GM12873 (cell line): ENCODE measurements at regions not wholly inside any gene's neighbourhood (a gene's known extent, or its start where the extent isn't known, plus 50 kb on each side); places are given as distances from the start of the nearest gene placed in this dataset.

Experiments used
- TF ChIP-seq, protein P1 (sequence below): IDR thresholded peaks from 2 replicates; pipeline ENCODE4 v1.5.1; 2012; ENCODE audit warnings: low read depth, mild to moderate bottlenecking, moderate library complexity, low read length, control low read depth; ENCODE audit not compliant: insufficient read depth; ENCODE audit errors: missing control alignments

DNA sequence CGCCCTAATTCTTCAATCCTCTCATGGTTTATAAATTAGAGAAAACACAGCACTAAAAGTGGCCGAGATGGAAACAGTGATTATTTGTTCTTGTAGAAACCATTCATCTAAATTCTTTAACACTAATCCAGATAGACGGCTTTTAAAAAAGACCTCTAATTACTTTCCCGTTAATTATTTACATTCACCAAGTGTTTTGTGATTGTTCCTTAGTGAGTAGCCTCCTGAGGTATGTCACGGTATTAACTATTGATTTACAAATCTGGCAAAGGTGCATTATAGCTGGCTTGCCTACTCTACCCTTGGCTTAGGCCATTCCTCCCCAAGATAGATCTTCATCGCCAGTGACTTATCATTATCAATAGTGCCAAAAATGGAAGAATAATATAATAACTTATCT is 436.4 kb upstream of the ST6GAL2 start:
- TF ChIP-seq, protein P1, sequence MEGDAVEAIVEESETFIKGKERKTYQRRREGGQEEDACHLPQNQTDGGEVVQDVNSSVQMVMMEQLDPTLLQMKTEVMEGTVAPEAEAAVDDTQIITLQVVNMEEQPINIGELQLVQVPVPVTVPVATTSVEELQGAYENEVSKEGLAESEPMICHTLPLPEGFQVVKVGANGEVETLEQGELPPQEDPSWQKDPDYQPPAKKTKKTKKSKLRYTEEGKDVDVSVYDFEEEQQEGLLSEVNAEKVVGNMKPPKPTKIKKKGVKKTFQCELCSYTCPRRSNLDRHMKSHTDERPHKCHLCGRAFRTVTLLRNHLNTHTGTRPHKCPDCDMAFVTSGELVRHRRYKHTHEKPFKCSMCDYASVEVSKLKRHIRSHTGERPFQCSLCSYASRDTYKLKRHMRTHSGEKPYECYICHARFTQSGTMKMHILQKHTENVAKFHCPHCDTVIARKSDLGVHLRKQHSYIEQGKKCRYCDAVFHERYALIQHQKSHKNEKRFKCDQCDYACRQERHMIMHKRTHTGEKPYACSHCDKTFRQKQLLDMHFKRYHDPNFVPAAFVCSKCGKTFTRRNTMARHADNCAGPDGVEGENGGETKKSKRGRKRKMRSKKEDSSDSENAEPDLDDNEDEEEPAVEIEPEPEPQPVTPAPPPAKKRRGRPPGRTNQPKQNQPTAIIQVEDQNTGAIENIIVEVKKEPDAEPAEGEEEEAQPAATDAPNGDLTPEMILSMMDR, result no peak

DNA sequence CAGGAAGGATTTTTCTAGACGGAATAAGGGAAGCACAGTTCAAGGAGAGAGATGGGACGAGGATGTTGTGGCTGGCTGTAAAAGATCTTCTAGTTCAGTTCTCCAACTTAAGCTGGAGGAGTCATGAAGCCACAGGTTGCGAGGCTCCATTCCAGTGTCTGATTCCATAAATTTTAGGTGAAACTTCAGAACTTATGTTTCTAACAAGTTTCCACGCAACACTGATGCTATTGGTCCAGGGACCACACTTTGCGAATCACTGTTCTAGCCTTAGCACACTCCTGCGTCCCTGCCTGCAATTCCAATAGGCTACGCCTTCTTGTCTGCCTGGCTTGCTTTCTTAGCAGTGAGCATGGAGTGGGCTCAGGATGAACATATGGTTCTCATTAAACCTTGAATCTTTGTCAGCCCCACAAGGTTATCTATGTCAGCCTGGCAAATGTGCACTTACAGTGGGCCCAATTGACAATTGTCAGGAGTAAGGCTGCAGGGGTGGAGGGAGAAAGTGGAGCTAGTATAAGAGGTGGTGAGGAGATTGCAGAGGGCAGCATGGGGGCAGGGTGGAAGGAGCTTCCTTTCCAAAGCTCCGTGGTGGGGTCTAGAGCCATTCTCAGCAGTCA is 438.1 kb upstream of the ST6GAL2 start:
- TF ChIP-seq, protein P1, result no peak

DNA sequence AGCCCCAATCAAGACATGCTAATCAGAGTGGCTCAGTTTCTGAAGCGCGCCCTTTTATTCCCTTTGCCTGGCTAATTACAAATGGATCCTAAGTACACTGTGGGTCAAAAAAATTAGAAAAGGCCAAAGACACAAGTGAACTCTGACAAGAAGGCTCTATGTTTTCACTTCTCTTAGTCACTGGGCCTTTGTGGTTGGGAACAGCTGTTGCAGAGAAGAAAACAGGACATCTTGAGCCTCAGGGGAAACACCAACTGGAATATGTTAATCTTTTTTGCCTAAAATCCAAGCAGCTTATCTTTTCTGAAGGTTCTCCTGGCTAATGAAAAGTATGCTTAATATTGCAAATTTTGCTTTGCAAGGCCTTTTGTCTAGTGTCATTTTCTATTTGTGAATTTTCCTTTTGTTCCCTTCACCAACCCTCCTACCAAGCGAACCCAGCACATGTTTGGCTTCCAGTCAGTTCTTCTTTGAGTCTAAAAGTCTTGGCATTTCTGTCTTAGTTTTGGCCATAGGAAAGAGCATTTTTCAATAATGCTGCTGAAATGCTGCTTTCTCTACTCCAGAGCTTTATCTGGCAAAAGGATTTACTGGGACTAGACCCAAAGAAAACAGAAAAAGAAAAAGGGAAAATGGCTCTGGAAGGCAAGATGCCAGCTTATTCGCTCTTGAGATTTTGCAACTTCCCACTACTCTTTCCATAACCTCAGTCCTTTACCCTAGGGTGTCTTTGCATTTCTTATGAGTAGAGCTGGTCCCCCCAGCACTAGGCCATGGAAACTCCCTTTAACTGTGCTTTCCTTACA is 440.2 kb upstream of the ST6GAL2 start:
- TF ChIP-seq, protein P1, result no peak

DNA sequence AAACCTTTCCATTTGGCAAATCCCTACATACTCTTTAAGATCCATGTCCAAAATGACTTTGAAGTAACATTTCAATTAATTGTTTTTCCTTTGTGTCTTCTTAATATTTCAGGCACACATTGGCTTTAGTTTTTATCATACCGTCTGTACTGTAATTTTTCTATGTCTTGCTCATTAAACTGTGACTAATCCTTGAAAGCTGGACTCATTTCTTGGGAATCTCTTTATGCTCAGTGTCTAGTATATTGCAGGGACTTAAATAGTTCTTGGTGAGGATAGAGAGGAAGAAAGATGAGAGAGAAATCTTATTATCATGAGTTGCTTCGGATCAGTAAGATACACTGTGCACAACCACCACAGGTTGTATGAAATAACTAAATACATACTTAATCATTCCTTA is 448.3 kb upstream of the ST6GAL2 start:
- TF ChIP-seq, protein P1, result no peak

DNA sequence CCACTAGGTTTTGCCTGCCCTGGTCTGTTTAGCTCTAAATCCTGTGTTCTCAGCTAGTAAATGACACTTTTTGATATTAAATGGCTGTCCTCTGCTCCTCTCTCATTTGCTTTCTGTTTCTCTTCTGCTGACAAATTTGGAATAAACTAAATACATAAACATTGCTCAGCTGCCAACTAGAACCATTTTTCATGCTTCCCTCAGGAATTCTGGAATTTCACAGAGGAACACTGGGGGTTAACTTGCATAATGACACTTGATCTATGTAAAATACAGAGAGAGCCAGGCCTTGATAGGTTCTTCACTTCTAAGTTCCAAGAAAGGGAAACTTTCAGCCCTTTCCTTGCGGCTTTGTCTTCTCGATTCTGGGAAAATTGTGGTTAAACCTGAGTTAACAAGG is 450.6 kb upstream of the ST6GAL2 start:
- TF ChIP-seq, protein P1, result no peak

DNA sequence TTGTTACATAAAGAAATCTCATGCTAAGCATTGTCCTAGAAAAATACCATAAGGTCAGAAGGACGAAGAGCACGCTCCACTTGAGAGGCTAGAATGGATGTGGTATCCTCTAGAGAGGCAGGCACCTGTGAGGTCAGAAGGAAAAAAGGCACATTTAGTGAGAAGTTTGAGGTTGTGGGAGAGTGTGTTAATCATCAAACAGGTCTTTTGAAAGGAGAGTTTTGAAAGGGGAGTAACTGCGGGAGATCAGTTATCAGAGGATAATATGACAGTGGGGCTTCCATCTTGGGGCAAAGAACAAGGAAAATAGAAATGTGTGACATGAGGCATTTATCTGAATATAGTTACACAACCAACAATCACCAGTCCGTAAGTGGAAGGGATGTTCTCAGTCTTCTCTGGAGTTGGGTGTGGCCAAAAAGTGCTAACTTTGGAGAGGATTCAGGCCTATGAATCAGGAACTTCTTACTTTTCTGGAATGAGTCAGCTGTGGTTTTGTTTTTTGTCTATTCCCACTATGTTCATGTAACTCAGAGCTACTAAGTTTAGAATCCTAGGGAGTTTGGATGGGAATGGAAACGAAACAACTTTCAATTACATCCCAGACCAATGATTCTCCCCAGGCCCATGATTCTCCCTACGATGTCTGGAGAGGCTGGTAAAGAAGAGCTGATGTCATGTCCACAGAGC is 451.4 kb upstream of the ST6GAL2 start:
- TF ChIP-seq, protein P1, result no peak

DNA sequence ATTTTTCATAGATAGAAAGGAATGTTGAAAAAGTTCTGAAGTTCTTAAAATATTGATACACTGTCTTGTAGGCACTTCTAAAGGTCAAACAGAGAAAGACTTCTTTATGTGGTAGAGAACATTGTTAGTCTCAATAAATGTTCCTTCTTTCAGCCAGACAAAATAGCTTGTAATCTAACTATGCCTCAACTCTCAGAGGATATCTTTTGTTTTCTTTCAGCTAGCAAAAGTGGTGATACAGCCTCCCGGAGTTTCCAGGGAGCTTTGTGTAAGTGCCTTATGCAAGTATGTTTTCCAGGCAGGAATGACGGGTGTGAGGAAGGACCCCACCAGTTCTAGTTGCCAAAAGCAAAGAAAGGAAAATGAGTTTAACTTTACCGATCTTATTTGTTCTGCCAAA is 452.1 kb upstream of the ST6GAL2 start:
- TF ChIP-seq, protein P1, result no peak
